Stimulated activated CD8-positive, alpha-beta memory T cell treated with anti-CD3 and anti-CD28 coated beads, Interleukin-7, amount 100 ng/mL, for 4 hours (primary cell): ENCODE measurements at regions not wholly inside any gene's neighbourhood (a gene's known extent, or its start where the extent isn't known, plus 50 kb on each side); places are given as distances from the start of the nearest gene placed in this dataset.

Experiments
- DNase-seq, 2 donors: peaks; one replicate each; pipeline ENCODE4 v3.0.0-alpha.2; 2020; ENCODE audit warnings: low read depth in 2 of 2

DNA sequence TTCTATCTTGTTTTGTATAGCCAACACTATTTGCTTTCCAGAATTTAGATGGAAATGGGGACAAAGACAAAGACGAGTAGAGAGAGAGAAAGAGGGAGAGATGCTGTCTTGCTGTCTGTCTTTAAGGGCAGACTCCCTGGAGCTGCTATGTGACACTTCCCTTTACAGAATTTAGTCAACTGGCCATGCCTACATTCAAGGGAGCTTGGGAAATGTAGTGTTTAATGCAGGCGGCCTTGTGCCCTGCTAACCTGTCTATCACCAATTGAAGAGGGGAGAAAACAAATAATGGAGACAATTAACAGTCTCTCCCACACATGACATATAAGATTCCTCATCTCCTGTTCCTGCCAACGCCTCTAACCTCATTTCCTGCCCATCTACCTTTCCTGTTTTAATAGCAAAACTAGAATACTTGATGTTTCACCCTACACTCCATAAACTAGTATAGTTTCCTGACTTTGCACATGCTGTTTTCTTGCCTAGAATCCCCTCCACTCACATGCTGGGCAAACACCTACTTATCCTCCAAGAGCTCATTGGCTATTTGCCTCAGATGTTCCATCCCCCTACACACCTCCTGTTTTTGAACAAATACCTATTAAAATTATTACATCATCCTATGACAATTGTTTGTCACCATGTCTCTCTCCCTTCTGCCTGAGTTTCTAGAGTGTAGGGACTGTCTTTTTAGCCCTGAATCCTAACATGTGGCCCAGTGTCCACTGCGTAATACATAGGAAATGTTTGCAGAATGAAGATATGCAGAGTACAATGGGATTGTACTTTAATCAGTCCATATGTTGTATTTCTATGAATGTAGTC lies 117.2 kb downstream of the SLC25A24 start:
- DNase-seq, result no peak

DNA sequence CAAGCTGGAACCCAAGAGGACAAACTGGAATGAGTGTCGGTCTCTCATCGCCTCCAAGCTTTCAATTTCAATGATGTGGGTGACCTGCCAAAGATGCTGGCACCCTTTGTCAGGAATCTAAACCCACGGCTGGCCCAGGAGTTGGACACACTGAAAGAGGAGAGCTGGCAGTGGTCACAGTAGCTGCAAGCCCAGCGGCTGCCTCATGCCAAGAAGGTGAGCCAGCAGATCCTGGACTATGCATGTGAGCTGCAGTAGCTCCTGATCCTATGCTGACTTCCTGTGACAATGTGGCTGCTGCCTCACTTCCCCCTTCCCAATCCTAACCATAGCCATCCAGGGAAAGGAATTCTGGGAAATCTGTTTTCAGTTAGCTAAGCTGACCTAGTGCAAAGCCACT lies 117.0 kb upstream of the VAV3 start:
- no peak for DNase-seq

DNA sequence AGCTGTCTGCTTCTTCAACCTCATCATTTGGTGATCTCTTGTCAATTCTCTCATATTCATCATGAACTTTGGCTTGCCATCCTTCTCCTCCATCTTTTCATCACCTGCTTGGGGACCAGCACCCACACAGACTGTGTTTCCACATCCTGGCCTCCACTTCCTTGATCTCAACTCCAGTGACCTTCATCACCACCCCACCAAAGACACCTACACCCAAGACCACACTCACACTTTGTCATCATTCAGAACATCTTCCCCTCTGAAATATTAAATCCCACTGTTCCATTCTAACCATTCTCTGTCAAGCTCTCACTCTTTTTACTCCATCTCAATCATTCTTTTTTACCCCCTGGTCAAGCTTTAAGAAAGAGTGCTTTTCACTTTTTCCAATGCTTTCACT lies 115.5 kb upstream of the VAV3 start:
- peak; percentile 33 to 34 for DNase-seq

DNA sequence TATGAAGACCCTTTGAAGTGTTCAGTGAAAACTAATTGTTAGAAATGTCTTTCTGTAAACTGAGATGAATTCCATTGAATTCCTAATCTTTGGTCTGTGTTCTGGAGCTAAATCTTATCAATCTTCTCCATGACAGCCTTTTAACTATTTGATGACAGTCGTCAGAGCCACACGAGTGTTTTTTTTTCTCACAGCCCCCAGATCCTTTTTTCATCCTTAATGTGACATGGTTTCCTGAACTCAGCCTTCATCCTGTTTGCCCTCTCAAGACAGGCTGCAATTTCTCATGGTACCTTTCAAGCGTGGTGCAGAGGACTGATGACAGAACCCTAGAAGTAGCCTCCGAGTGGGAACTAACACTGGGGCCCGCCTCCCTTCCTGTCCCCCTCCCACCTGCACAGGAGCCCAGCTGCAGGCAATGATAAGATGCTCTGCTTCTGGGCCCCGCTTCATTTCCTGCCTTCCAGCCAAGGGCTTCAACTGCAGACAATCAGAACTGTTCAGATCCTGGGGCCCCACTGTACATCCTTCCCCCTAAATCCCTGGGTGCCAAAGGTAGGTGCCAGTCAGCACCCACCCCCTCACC lies 114.6 kb upstream of the VAV3 start:
- DNase-seq, result peak in 1 of 2 donors; percentile 20

DNA sequence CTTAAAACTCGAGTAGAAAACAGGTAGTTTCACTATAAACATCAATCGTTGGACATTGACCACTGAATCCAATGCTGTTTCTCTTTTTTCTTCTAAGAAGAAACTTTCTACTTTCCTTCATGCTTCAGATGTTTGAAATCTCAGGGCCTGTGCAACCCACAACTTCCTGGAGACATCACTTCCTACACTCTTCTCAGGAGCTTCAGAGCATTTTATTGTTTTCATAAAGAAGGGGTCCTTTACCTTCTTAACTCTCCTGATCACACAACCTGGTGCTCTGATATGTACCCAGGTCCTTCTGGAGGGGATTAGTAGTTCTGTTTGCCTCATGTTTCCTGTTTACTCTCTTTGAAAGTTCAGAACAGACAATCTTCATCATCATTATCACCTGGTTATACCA lies 113.0 kb upstream of the VAV3 start:
- DNase-seq, result no peak

DNA sequence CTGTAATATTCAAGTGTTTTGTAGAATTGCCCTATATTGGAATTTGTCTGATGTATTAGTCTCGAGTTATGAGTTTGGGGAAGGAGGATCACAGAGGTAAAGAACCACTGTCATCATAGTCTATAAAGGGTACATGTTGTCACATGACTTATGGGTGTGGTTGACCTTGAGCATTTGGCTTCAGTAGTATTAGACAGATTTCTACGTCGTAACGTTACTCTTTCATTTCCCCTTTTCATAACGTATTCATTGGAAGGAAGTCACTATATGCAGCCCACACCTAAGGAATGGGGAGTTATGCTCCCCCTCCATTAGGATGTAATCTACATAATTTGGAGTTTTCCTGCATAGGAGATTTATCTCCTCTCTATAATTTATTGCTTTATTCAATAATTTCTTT lies 110.1 kb upstream of the VAV3 start:
- no peak for DNase-seq

DNA sequence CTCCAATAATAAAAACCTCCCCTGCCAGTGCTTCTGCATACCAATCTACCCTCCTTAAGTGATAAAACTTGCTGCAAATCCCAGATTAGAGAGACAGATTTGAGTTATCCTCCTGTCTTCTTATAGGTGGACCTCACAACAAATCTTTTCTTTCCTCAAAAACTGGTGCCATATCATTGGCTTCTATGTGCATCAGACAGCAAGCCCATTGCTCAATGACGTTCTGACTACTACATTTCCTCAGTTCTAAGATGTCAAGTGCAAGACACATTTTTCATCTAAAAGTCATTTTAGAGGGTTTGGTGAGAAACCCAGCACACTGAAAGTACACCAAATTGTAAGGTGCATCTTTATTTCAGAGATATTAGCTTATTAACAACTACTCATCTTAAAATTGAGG lies 107.8 kb upstream of the VAV3 start:
- DNase-seq, result no peak

DNA sequence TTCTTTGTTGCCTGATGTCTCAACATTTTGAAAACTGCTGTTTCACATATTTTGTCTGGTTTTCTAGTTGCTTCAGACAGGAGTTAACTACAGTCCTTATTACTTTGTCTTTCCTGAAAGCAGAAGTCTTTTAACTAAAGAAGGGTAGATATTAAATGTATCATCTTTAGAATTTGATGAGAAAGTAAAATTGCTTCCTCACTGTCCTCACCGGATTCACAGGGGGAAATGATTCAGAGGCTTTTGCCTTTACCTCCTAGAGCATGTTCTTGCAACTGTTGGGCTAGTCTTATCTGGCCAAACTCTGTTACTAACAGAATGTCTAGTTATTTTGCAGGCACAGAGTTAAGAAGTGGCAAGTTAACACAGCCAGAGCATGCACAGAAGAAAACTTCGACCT lies 107.2 kb upstream of the VAV3 start:
- DNase-seq, result no peak

DNA sequence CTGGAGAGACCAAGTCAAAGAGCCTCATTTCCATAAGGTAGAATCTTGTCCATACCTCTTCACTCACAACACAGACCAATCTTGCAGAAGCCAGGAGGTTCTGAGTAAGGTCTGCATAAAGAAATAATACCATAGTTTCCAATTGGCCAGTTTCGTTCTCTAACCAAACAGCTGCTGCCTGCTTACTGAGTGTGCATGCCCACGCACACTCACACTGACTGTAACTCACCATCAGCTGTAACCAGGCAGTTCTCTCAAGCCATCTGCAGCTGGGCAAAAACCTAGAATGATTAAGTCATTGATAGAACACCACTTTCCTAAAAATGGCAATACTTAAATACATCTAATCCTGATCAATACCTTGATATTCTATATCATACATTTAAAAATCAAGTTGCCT lies 106.6 kb upstream of the VAV3 start:
- DNase-seq, result no peak

DNA sequence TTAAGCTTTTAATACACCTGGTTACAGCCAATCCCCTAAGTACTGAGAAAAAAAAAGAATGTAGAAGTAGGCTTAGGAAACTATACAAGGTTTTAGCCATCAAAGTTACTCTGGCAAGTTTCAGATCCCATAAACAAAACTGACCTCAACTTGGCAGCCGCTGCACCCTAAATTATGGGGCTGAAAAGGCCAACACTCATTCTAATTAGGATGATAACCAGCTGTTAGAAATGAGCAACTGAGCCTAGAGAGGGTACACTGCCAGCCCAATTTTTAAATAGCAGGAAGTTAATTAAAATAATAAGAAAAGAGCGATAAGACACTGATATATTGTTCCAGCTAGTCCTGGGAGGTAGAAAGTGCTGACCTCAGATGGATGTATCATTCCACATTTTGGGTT lies 105.7 kb upstream of the VAV3 start:
- DNase-seq, result no peak

DNA sequence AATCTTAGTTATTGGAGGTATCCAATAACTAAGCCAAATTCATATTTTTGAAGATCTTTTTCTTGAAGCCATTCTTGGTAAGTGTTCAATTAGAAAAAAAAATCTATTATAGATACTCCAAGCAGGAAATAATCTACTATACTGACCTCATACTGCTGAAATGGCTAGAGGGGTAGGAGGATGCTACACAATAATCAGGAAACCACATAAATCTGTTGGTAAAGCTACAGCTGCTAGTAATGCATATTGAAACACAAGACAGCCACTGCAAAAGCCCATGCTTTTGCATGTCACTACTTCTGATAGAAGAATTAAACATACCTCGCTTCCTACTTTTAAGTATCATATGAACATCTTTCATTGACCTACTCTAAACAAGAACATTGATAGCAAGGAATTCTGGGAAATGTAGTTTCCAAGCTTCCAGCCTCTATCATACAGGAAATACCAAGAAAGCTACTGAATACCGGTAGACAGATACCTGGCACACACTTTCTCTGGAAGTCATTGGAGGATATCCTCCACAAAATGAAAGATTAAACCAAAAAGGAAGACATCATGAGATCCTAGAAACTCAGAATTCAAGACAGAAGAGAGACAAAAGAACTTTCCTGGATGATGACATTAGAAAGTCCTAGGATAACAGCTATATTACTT lies 103.0 kb upstream of the VAV3 start:
- no peak for DNase-seq

DNA sequence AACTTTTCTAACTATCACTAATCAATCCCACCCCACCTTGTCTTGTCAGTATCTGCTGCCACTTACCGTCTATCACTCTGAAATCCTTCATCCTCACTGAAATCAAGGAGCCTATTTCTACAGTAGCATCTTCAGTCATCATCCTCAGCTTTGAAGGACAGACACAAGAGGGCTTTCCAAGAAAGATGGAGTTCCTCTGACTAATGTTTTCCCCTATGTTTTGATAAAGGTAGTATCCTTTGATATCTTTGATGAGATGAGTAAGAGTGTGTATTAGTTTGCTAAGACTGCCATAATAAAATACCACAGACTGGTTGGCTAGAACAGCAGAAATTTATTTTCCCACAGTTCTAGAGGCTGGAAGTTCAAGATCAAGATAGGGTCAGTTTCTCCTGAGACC lies 101.8 kb upstream of the VAV3 start:
- no peak for DNase-seq

DNA sequence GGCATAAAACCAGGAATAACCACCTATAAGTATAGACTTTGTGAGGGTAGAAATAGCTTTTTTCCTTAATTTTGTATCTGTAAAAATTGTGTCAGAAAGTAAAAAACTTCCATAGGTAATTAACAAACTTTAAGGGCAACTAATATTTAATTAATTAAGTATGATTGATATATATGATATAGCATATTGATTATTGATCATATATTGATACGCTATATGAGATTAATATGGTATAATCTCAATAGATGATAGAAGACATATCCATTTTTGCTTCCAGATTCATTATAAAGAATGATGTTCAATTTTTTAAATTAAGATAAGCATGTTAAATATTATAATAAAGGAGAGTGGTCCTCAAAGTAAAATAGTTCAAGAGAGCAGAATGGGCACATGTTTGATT lies 99.3 kb upstream of the VAV3 start:
- no peak for DNase-seq

DNA sequence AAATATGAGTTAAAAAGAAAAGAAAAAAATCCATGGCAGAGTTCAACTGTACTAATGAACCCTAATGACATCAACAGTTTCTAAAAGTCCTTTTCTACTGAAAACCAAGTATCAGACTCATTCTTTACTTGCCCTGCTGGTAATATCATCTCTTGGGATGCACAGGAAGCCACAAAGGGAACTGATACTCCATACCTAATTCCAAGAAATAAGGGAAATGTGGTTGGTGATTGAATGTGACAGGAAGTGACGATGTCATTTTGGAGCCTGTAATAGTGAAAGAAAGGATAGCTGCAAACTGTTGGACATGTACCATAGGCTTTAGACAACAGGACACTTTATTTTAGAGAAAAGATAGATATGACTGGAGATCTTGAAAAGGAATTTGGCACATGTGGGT lies 98.7 kb upstream of the VAV3 start:
- no peak for DNase-seq

DNA sequence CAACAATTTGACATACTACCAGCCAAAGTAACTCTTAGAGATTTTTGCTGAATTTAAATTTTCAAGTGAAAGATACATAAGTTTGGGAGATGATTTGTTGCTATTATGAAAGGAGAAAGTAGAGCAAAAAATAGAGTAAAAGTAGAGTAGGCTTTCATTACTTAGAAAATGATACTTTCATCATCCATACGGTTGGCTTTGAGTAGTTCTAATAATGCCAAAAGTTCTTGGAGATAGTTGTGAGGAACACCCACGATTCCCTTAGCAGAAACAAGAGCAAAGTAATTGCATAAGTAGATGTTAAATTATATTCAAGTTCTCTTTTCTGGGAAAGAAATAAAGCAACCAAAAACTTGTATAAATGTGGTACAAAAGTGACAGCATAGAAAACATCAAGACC lies 95.0 kb upstream of the VAV3 start:
- no peak for DNase-seq

DNA sequence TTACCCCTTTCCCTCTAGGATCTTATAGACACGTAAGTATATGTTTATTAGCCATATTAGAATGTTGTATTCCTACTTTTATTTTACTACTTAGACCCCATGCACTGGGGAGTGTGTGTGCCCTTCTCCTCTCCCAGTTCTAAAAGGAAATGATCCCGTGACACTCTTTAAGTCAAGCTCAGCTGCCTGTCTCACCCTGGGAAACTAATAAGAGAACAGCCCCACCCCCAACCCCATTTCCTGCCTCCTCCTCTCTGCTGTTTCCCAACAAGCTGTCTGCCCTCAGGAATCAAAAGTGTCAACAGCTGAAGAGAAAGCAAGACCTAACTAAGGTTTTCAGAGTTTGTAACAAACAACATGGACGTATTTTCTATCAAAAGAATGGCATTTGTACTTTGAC lies 92.6 kb upstream of the VAV3 start:
- no peak for DNase-seq

DNA sequence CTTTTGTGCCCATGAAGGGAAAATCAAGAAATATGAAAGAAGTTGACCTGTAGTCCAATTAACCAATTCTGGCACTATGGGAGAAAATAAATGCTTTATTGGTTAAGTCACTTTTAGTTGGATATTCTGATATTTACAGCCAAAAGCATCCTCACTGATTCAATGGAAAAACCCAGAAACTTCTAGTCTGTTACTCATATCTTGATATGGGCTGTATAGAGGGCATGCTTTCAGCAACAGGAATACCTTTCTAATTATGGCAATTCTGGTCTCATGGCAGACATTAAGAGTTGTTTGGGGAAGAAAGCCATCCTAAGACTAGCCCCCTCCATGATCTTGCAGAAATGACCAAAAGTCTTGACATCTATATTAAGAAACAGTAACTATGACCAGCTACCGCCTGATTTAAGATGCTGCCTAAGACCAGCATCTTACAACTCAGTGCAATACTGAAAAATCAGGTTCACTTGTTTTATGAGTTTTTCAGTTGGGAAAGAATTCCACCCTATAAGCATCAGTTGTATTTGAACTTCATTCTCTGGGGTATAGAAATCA lies 91.5 kb upstream of the VAV3 start:
- no peak for DNase-seq

DNA sequence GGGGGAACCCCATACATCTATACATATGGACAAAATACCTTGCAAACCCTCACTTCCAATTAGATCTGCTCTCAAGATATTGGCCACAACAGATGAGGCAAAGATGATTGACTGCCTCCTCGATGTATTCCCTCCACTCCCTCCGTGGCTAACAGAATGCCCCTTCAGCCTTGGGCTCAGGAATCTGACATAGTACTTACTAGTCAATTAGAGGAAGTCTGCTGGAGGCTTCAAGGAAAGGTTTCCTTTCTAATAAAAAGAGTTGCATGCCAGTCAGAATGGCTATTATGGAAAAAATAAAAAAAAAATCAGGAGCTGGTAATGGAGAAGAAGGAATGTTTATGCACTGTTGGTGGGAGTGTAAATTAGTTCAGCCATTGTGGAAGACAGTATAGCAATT lies 90.4 kb upstream of the VAV3 start:
- DNase-seq, result no peak

DNA sequence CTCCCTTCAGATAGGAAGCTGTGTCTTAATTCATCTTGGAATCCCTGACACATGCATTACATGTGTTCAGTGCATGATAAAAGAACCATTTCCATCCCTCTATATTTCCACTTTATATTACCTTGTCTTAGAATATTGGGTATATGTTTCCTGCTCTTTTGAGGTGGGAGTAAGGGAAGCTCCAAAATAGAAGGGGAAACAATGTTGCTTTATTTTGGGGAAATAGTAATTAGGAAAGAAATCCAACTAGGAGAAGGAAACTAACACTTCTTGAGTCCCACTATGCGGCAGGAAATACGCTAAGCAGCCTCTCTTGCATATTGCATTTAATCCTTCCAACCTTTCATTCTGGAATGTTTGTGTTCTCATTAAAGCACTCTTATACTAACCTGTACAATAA lies 89.4 kb upstream of the VAV3 start:
- no peak for DNase-seq

DNA sequence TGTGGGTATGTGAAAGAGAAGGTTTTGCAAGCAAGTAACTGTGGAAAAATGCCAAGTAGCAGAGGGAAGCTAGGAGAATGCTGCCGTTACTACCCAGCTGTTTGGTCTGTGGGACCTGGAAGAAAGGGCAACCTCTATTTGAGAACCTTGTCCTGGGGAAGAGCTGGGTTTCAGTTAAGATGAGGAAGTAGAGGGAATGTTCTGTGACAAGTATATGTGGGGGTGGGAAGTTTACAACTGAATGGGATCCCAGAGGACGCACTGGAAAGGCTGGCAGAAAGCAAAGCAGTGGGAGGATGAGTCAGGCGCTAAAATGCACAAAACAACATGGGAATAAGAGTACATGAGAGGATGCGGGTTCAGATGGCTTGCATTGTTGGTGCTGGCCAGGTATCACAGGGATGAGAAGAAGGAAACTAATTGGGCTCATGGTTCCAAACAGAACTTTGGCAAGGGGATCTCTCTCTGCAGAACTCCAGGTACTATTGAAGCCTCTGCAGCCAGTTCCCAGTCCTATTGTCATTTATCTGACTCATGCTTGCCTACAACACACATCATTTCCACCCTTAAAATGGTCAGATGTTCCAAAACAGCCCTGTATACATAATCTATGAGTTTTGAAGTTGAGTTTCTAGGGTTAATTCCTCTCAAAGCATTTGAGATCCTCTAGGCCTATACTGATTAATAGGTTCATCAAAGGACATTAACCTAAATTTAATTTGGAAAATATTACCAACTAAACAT lies 88.5 kb upstream of the VAV3 start:
- no peak for DNase-seq

DNA sequence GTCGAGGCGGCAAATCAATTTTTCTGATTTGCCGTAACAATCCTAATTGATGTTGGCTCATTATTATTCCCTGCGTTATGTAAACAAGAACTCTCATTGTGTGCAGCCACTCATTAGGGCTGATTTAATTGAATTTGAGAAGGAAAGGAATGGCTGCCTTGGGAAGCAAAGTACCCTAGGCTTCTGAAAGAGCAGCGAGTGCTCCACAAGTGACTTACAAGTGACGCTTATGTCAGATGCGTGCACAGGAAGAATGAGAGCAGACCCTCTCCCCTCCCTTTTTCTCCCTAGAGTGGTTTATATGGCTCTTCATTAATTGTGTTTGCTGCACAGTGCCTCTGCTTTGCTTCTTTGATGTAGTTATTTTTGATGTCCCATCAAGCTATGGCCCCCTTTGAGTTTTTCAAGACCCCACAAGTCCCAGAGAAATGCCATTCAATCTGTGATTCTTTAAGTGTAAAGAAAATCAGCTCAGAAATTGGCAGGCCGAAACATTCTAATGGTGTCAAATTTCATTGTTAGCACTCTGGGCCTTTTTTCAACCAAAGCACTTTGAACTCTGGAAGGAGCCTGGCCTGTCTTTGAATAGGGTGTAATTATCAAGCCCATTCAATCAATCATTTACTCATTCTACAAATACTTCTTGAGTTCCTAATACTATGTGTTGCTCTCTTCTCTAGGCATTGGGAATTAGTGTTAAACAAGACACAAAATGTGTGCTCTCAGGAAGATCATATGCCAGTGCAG lies 86.8 kb upstream of the VAV3 start:
- no peak for DNase-seq
